Ammon's horn (tissue), 1 donor: ENCODE measurements at regions not wholly inside any gene's neighbourhood (a gene's known extent, or its start where the extent isn't known, plus 50 kb on each side); places are given as distances from the start of the nearest gene placed in this dataset.

ENCODE experiments used
- DNase-seq: peaks from one replicate; pipeline ENCODE4 v3.0.0-alpha.2; 2016; ENCODE audit warnings: low spot score

- DNase-seq, result no peak
These were observed 89.4 kb upstream of the MTPN start for GRCh38 chr7:136066304-136067143.

DNA sequence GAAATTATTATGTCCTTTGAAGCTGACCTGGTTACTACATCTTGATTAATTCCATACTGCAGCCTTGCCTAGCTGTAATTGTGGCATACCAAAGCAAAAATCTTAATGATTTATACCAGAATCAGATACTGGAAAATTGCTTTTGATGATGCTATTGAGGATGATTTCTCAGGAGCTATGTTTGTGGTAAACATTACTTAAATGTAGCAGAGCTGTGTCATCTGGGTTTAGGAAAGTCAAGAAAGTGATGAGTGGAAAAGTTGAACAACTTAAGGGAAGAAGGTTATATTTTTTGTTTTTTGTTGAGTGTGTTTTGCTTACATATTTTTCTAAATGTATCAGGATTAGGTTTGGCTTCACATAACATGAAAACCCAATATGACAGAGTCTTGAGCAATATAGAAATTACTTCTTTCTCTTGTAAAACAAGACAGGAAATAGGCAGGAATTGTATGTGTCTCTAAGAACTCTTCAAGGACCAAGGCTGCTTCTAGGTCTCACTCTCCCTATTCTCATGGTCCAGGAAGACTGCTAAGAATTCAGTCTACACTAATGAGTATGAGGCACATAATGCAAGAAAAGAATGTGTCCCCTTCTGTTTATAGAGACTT is 87.6 kb upstream of the MTPN start:
- DNase-seq, result no peak

- DNase-seq, result no peak
These were observed 86.9 kb upstream of the MTPN start for GRCh38 chr7:136064081-136064480.

- DNase-seq, result no peak
These were observed 86.1 kb upstream of the MTPN start for GRCh38 chr7:136063326-136063666.

DNA sequence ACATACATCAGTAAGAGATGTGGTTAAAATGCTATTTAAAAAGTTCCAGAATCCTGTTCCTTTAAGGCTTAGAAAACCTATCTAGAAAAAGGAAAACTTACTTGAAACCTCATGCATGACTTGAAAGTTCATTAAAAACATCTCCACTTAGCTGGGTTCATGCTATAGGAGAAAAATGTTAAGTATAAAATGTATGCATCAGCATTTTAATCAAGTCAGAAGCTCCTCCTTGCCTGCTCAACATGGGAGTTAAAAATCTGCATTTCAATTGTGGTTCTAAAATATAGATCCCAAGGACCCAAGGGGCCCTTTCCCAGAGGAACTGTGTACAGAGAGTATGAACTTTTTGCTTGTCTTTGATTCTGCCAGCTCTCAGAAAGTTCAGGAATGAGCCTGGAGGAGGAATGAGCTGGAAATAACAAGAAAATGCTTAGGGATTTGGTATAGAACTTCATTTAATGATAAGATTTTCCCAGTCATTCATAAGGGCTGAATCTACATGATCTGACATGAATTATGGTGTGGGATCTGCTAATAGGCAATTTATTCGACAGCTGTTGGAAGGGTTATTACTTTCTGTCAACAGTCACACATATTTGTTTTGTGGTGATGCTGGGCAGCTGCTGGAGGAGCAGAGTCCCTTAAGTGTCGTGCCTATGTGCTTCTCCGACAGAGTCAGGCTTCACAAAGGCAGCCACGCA is 85.6 kb upstream of the MTPN start:
- no peak for DNase-seq

DNA sequence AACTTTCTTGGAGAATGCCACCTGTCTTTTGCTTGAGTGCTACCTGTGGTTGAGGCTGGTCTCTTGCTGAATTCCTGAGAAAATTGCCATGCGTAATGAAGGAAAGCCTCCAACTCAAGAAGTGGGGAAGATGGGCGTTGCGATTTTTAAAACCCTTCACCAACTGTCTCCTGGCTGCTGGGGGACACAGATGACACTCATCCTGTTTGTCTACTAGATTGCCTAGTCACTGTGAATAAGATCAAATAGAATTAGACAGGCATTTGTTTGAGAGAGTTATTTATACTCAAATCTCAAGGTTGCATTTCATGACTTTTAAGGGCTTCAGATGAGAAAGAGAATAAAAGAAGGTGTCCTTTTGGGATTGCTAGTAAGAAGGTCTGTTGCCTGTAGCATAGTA is 84.3 kb upstream of the MTPN start:
- DNase-seq, result no peak

DNA sequence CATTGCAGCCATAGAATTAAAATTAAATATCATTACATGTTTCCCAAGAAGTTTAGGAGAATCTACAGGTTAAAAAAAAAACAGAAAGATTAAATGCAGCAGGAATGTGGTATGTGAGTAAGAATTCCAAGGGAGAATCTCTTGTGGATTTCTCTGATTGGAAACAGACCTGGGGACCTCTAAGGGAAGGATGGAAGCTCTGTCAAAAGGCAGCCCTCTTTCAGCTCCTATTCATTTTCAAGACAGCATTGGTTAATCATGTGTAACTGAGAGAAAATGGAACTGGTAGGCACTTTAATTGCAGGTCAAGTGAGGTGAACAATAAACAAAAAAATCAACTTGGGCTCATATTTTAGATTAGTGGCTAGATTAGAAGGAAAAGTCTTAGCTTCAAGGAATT is 81.4 kb upstream of the MTPN start:
- DNase-seq, result no peak

GRCh38 chr7:136057509-136057908 is 80.3 kb upstream of the MTPN start:
- DNase-seq, result no peak

DNA sequence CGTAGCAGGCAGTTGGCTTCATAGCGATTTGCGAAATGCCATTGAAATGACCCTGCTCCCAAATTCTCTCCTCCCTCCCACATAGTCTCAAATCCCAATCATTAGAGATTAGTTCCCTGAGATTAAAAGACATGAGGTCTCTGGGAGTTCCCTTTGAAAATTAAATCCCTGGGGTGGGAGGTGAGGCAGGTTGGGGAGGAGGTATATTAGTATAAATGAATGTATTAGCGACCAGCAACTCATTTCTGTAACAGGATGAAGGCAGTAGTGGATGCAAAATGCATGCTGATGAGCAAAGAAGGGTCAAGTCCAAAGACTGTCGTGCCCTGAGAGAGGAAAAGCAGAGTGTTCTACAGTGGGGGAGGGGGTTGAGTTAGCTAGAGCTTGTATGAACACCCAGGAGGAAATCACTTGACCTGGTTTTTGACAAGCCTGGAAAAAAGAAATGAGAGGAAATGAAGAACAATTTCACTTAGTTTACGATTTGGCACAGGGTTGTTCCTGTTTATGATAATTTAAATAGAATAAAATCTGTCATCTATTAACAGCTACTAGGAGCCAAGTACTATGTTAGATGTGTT is 79.6 kb upstream of the MTPN start:
- no peak for DNase-seq

DNA sequence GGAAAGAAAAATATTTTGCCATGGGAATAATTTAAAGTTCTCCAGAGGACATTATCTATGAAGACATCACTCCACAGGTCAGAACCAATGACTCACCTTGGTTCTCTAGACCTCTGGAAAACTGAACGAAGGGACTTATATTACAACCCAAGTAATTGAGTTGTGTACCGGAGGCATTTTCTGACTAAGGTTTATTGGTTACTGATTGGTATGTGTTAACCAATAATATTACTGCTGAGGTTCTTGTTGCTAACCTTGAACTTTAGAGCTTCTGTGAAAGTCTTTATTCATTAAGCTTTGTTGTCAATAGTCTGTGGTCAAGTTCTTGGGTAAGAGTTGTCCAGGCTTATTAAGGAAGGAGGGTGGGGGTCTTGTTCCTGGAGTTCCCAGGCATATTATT is 78.1 kb upstream of the MTPN start:
- DNase-seq, result no peak

- DNase-seq, result no peak
These were observed 76.7 kb upstream of the MTPN start for GRCh38 chr7:136053689-136054485.

DNA sequence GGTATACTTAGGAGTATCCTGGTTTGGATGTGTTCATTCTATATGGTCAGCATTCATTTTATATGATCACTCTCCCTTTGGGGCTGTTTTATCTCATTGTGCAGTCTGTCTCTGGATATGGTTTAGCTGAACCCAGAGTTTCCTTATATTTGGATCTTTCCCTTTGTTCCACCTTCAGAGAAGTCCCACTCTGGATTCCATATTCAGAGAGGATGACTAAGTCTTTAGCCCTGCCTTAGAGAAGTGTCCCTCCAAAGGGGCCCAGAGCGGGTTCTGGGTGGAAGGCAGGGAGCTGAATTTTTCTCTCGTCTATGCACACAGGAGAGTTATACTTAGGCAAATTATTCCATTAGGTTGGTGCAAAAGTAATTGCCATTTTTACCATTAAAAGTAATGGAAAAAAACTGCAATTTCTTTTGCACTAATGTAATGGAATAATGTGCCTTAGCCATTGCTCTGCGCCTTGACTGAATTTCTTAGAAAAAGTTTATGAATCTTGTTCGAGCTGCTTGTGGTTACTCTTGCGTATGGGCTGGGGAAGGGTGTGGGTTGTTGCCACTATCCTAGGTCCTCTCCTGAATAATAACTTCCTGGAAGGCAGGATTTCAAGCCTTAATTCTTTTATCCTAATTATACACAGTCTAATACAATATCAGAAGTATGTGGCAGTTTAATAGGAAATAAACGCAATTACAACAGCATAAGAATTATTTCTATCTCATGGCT is 74.2 kb upstream of the MTPN start:
- no peak for DNase-seq

DNA sequence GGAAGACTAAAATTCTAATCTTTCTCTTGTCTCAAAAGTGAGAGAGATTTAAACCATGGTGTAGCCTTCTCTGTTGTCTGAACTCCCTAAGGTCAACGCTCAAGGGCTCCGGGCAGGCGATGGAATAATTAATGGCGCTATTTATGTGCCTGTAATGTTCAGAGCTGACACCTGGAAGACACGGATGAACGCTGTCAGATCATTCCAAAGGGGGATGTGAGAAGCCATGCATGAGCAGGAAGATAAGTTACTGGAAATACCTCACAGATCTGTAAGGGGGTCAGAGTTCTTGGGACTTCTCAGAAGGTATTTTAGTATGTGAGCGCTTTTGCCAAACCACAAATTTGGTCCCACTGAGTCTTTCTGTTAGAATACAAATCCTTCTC is 73.3 kb upstream of the MTPN start:
- DNase-seq, result no peak

DNA sequence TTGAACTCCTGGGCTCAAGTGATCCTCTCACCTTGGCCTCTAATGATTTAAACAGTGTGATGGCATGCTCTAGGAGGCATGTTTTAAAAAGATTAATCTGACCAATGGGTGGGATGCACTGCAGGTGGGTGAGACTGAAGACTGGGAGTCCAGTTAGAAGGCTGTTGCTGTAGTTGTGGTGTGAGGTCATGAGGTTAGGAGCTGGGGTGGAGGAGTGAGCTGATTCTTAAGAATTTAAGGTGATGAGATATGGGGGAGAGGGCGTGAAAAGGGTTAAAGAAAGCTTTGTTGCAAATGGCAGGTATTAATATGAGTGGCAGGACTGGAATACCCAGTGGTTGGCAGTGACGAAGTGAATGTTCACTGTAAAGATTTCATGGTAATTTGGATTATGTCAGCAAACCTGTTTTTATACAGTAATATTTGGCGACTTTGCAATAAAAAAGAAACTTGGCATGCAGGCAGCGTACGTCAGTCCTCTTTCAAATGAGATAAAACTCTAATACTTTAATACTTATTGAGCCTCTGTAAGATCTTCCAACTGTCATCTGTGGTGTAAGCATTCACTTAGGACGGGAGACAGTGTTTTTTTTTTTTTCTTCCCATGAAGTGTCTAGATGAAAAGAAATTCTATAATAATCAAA is 72.8 kb upstream of the MTPN start:
- no peak for DNase-seq

- no peak for DNase-seq
These were observed 72.0 kb upstream of the MTPN start for GRCh38 chr7:136049117-136049516.

- no peak for DNase-seq
These were observed 69.4 kb upstream of the MTPN start for GRCh38 chr7:136046548-136046947.

GRCh38 chr7:136045992-136046391 is 68.8 kb upstream of the MTPN start:
- DNase-seq, result no peak

DNA sequence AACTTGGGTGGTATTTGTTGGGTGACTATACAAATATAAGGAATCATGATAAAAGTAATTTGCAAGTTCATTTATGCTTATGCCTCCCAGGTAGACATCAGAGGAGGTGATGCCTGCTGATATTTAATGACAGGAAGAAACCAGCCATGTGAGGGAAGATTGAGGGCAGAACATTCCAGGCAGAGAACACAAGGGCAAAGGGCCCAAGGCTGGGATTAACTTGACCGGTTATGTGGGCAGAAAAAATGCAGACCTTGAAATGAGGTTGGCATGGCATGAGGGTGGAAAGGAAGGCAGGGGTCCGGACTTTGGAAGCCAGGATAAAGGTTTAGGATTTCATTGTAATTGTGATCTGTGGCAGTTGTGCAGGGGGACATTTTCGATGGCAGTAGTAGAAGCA is 68.0 kb upstream of the MTPN start:
- DNase-seq, result no peak

GRCh38 chr7:136039577-136040345 is 62.6 kb upstream of the MTPN start:
- no peak for DNase-seq

GRCh38 chr7:136036336-136036735 is 59.2 kb upstream of the MTPN start:
- no peak for DNase-seq
